Subcutaneous abdominal adipose tissue (tissue), 5 donors: ENCODE measurements at regions not wholly inside any gene's neighbourhood (a gene's known extent, or its start where the extent isn't known, plus 50 kb on each side); places are given as distances from the start of the nearest gene placed in this dataset.

ENCODE experiments used
- H3K27ac ChIP-seq: one replicate; pipeline ENCODE4 v1.7.0; 2013; ENCODE audit warnings: low read depth, mild to moderate bottlenecking, inconsistent platforms, low read length, moderate library complexity
- H3K27me3 ChIP-seq, 5 donors: one replicate each; pipeline ENCODE4 v1.7.0; 2013; ENCODE audit warnings: low read length in 5 of 5, inconsistent platforms in 1 of 5; ENCODE audit not compliant: control insufficient read depth in 5 of 5, insufficient read depth in 4 of 5
- H3K36me3 ChIP-seq, 5 donors: one replicate each; pipeline ENCODE4 v1.7.0; 2013; ENCODE audit warnings: low read length in 5 of 5; ENCODE audit not compliant: control insufficient read depth in 5 of 5, insufficient read depth in 5 of 5
- H3K4me1 ChIP-seq, 5 donors: one replicate each; pipeline ENCODE4 v1.7.0; 2013; ENCODE audit warnings: low read length in 5 of 5, mild to moderate bottlenecking in 3 of 5, moderate library complexity in 1 of 5; ENCODE audit not compliant: control insufficient read depth in 5 of 5, insufficient read depth in 5 of 5
- H3K4me3 ChIP-seq, 5 donors: one replicate each; pipeline ENCODE4 v1.7.0; 2013; ENCODE audit warnings: low read length in 5 of 5, low read depth in 1 of 5
- H3K9ac ChIP-seq, 5 donors: one replicate each; pipeline ENCODE4 v1.7.0; 2013; ENCODE audit warnings: low read length in 5 of 5, mild to moderate bottlenecking in 4 of 5, moderate library complexity in 3 of 5
- H3K9me3 ChIP-seq, 5 donors: one replicate each; pipeline ENCODE4 v1.7.0; 2013; ENCODE audit warnings: low read length in 5 of 5; ENCODE audit not compliant: control insufficient read depth in 5 of 5
- donor health status: healthy.
- donor health status: healthy.
- donor health status: healthy.
- donor health status: healthy.
- donor health status: healthy.

DNA sequence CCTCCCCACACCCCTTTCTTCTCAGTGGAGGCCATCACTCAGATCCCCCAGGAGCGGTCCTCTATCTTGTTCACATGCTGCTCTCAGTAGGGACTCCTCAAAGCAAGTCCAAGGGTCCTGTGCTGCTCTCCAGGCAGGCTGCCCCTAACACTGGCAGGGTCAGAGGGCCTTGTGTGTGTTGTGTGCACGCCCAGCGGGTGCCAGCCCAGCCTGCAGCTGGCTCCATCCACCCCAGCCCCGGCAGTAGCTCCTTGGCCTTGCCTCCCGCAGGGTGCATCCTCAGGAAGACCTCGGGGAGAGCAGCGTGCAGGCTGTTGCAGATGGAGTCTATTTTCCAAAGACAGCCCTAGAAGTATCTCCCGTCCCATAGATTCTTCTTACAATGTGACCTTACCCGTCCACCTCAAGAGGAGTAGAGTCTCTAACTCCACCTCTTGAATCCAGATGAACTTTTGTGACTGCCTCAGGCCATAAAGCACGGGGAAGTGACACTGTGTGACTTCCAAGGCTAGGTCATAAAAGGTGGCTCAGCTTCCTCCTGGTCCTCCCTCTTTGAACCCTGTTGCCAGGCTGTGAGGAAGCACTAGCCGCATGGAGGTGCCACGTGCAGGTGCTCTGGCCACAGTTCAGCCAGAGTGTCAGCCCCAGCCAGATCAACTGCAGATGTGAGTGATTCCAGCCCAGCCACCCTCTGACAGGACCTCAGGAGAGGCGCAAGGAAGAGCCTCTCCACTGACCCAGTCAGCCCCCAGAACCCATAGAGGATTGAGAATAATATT lies 531.6 kb downstream of the SHQ1 start:
- Histone ChIP-seq H3K9me3 (peaks cover 0 to 5% (median 3%) of the 10 kb centered on the region in 5 donors), H3K36me3 (no peaks in the 10 kb centered on the region), H3K9ac (no peak overlapping the region), H3K4me1 (peaks cover 0 to 11% (median 7%) of the 10 kb centered on the region in 5 donors), H3K4me3 (no peak overlapping the region), H3K27me3 (no peaks in the 10 kb centered on the region), H3K27ac (no peak overlapping the region)

DNA sequence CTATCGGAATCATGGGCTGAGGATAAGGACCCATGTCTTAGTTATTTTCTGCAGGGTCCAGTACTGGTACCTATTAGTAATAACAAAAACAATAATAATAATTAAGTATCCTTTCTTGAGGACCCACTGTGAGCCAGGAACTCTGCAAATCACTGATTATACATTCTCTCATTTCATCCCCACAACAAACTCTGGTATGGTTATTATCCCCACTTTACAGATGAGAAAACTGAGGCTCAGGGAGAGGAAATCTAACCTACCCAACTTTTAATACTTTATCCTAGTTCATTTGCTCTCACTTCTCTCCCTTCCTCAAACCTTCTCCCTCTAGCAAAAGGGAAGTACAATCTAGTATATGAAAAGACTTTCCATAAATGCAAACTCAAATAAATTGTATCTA lies 528.4 kb upstream of the PROK2 start:
- Histone ChIP-seq H3K9me3 (no peaks in the 10 kb centered on the region), H3K4me1 (peaks cover 5 to 28% (median 18%) of the 10 kb centered on the region in 5 donors)

DNA sequence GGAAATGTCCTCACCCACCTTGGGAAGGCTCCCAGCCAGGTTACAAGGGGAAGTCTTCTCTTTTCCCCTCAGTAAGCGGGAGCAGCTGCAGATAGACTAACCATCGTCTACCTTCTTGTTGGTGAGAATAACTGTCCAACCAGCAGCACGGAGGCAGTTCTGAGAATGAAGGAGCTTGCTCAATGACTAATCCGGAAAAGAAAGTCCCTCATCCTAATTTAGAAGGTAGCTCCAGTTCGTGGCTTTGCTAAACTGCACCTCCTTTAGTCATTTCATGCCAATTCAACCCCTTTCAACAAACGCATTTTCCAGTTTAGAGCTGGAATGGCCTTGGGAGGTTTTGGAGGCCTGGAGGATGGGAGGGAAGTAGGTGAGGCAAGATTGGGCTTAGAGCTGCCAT lies 527.4 kb upstream of the PROK2 start:
- Histone ChIP-seq H3K4me1 (peaks cover 5 to 28% (median 18%) of the 10 kb centered on the region in 5 donors), H3K9me3 (no peaks in the 10 kb centered on the region)

More for the DNA sequence above, 528.4 kb upstream of the PROK2 start:
- Histone ChIP-seq H3K9ac (no peak overlapping the region), H3K4me3 (no peak overlapping the region), H3K36me3 (no peaks in the 10 kb centered on the region), H3K27me3 (no peaks in the 10 kb centered on the region), H3K27ac (no peak overlapping the region)

DNA sequence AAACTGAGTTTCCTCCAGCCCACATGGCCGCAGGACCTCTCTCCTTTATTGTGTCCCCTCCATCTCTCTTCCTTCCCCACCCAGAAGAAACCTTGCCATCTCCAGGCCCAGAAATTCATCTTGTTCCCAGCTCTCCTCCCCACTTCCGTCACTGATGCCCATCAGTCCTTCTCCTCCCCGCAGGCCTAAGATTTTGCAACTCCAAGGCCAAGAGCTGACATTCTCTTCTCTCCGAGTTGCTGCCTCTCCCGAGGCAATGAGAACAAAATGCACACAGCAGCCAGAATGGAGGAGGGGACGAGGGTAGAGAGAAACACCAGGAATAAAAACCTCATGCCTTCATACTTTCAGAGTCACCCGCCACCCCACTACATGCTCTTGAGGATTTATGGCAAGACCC lies 526.5 kb upstream of the PROK2 start:
- no peaks in the 10 kb centered on the region for H3K9me3 ChIP-seq
- peaks cover 5 to 26% (median 18%) of the 10 kb centered on the region in 5 donors for H3K4me1 ChIP-seq
- H3K9ac ChIP-seq, result no peak overlapping the region
- no peak overlapping the region for H3K27ac ChIP-seq
- no peaks in the 10 kb centered on the region for H3K36me3 ChIP-seq
- no peaks in the 10 kb centered on the region for H3K27me3 ChIP-seq
- no peak overlapping the region for H3K4me3 ChIP-seq

More for the DNA sequence above, 527.4 kb upstream of the PROK2 start:
- Histone ChIP-seq H3K9ac (no peak overlapping the region), H3K27ac (no peak overlapping the region), H3K27me3 (no peaks in the 10 kb centered on the region), H3K36me3 (no peaks in the 10 kb centered on the region), H3K4me3 (no peak overlapping the region)

DNA sequence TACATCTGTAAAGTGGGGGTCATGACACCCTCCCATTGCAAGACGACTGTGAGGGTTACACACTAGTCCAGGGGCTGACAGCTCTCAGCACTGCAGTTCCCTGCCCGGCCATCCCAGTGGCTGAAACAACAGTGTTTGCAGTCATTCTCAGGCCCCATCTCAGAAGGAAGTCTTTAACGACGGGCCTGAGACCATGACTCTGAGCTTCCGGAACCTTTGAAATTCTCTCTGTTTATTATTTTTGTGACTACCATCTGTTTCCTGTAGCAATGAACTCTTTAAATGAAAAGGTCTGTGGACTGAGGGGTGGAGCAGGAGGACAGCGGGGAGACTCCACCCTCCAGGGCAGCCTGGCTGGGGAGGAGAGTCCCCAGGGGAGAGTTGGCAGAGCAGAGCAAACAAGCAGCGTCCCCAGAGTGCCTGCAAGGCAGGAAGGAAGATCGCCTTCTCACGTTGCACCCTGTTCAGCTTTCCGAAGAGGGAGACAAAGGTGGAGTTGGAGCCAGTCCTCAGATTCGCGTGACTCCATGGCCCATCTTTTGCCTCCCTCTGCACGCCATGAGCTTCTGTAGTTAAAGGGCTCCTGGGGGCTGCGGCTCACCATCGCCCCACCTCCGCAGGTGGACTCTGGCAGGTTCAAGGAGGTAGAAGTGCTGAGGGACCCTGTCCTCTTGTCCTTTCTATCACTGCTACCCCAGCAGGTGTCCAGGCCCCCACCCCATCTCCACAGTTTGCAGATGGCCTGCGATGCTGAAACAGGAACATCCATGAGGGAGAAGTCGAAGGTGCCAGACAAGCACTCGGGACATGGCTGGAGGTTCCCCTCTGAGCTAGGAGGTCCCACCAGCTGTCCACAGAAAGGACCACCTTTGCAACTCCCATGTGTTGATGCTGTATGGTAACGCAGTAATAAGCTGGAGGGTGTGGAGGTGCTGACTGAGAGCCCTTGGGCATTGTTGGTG lies 525.8 kb upstream of the PROK2 start:
- Histone ChIP-seq H3K9ac (no peak overlapping the region), H3K4me1 (peaks cover 5 to 26% (median 18%) of the 10 kb centered on the region in 5 donors), H3K27ac (no peak overlapping the region), H3K36me3 (no peaks in the 10 kb centered on the region), H3K4me3 (peak overlapping the region in 3 of 5 donors; percentile 21 to 48 (median 44)), H3K27me3 (no peaks in the 10 kb centered on the region), H3K9me3 (no peaks in the 10 kb centered on the region)

DNA sequence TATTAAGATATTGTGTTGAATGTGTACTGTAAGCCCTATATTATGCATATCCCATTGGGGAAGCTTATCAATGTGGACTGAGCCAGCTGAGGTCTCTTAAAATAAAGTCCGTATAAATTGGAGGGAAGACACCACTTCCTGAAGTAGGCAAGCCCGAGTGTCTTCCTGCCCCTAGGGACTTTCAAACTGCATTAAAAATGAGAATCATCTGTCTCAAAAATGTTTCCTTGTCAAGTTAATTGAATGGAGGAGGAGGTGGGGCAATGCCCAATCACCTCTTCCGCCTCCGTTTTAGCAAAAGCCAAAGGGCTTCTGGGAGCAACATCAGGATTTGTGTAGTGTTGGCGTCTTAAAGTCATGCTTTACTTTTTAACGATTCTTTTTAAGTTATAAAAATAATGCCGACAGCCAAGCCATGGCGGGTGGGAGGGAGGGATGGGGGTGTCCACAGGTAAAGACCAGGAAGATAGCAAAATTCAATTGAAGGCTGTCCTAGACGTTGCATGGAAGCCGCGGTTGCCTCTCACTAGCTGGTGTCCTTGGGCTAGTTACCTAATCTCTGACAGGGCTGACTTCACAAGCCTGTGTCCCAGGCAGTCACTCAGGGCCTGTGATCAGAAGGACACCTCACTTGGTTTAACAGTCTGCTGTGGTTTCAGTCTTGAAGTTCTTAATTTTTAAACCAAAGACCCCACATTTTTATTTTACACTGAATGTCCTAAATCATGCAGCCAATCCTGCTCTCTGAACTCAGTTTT lies 524.9 kb upstream of the PROK2 start:
- Histone ChIP-seq H3K27ac (no peak overlapping the region), H3K27me3 (no peaks in the 10 kb centered on the region), H3K9me3 (no peaks in the 10 kb centered on the region), H3K36me3 (no peaks in the 10 kb centered on the region), H3K9ac (no peak overlapping the region), H3K4me1 (peaks cover 5 to 26% (median 18%) of the 10 kb centered on the region in 5 donors), H3K4me3 (no peak overlapping the region)

DNA sequence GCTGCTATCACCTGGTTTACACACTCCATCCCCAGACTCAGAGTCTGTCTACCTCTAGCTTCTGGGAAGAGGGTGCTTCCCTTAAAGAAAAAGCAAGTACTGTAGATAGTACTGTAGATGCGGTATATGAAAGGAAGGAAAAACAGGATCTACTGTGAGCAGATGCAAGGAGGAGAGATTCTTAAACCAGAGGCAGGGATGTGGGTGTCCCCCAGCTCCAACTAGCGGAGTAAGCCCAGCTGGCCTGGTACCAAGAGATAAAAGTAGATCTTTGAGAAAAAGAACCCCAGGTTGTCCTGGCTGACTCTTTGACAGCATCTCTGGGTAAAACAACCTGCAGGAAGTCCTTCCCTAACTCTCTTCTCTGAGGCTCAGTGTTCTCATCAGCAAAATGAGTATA lies 523.7 kb upstream of the PROK2 start:
- no peak overlapping the region for H3K27ac ChIP-seq
- peaks cover 5 to 37% (median 25%) of the 10 kb centered on the region in 5 donors for H3K4me1 ChIP-seq
- H3K9ac ChIP-seq, result no peak overlapping the region
- no peaks in the 10 kb centered on the region for H3K36me3 ChIP-seq
- no peak overlapping the region for H3K4me3 ChIP-seq
- H3K9me3 ChIP-seq, result no peaks in the 10 kb centered on the region
- peaks cover 0 to 4% (median 2%) of the 10 kb centered on the region in 5 donors for H3K27me3 ChIP-seq

DNA sequence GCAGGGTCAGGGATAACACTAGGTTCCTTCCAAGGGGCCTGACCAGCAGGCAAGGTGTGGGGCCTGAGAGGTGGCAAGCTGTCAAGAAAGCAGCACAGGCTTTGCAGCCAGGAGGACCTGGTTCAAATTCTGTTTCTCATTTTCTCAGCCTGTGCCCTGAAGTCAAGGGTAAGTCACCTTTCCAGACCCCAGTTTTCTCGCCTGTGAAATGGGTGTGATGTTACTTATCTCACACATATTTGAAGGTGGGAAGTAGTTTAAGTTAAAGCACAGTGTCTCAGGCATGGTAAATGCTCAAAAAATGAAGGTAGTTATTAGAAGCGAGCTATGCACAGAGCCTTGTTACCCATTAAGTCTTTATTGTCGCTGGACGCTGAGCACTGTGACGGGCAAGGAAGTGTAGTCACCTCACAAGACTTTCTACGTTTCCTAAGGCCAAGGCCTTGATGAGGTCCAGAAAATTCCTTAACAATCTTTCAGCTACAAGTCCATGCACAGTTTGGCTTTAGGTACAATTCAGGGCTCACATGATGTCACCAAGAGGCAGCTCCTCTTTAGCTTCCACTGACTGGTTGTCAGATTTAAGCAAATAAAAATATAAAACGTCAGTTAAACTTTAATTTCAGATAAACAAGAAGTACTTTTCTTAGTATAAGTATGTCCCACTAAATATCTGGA lies 522.6 kb upstream of the PROK2 start:
- H3K9ac ChIP-seq, result no peak overlapping the region
- H3K9me3 ChIP-seq, result no peaks in the 10 kb centered on the region
- H3K36me3 ChIP-seq, result no peaks in the 10 kb centered on the region
- no peak overlapping the region for H3K27ac ChIP-seq
- peaks cover 5 to 39% (median 27%) of the 10 kb centered on the region in 5 donors for H3K4me1 ChIP-seq
- no peak overlapping the region for H3K4me3 ChIP-seq
- H3K27me3 ChIP-seq, result peaks cover 0 to 4% (median 2%) of the 10 kb centered on the region in 5 donors

DNA sequence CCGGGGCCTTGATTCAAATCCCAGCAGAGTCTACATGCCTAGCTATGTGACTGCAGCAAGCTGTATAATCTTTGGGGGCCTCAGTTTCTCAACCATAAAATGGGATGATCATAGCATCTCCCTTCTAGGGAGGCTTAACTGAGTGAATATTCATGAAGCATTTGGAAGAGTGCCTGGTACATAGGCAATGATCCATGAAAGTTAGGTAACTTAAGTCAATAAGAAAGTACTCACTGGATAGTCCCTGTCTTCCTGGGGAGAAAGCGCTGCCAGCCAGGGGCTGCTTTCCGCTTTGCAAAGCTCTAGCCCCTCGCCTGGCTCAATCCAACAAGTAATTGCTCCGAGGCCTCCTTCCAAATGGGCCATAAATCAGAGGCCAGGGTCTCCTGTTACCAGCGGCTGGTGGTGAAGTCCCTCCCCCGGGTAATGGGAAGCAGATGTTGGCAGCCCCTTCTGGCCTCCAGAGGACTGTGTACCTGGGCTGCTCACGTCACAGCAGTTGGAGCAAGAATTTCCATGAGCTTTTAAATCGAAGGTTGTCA lies 521.9 kb upstream of the PROK2 start:
- H3K36me3 ChIP-seq, result no peaks in the 10 kb centered on the region
- peaks cover 0 to 4% (median 2%) of the 10 kb centered on the region in 5 donors for H3K27me3 ChIP-seq
- H3K4me3 ChIP-seq, result no peak overlapping the region
- H3K9ac ChIP-seq, result no peak overlapping the region
- peaks cover 5 to 38% (median 27%) of the 10 kb centered on the region in 5 donors for H3K4me1 ChIP-seq
- H3K27ac ChIP-seq, result no peak overlapping the region
- H3K9me3 ChIP-seq, result no peaks in the 10 kb centered on the region
